HUES64 (cell line): ENCODE measurements at regions not wholly inside any gene's neighbourhood (a gene's known extent, or its start where the extent isn't known, plus 50 kb on each side); places are given as distances from the start of the nearest gene placed in this dataset.

ENCODE experiments used
- H3K27ac ChIP-seq: 2 replicates; pipeline ENCODE4 v1.7.0; 2013; ENCODE audit warnings: low read depth, low read length, inconsistent platforms
- H3K27me3 ChIP-seq: 2 replicates; pipeline ENCODE4 v1.6.1; 2013; ENCODE audit warnings: mild to moderate bottlenecking, low read length; ENCODE audit not compliant: insufficient read depth
- H3K36me3 ChIP-seq: 2 replicates; pipeline ENCODE4 v1.6.1; 2013; ENCODE audit warnings: mild to moderate bottlenecking, low read length; ENCODE audit not compliant: insufficient read depth
- H3K4me1 ChIP-seq: 2 replicates; pipeline ENCODE4 v1.6.1; 2013; ENCODE audit warnings: mild to moderate bottlenecking, low read length, moderate library complexity; ENCODE audit not compliant: insufficient read depth
- H3K4me3 ChIP-seq: 2 replicates; pipeline ENCODE4 v1.5.1; 2013; ENCODE audit warnings: mild to moderate bottlenecking, low read length, moderate library complexity
- H3K9ac ChIP-seq: 2 replicates; pipeline ENCODE4 v1.6.1; 2013; ENCODE audit warnings: mild to moderate bottlenecking, low read depth, low read length
- H3K9me3 ChIP-seq: 2 replicates; pipeline ENCODE4 v1.6.1; 2013; ENCODE audit warnings: low read depth, low read length; ENCODE audit not compliant: insufficient read depth
- WGBS: fragments of 150-250, 120-280 bp; methylation state at CpG from one replicate; pipeline ENCODE4 v1.1.7; 2013; ENCODE audit warnings: missing lambda C conversion rate; 5-methylcytosine and 5-hydroxymethylcytosine counted together

DNA sequence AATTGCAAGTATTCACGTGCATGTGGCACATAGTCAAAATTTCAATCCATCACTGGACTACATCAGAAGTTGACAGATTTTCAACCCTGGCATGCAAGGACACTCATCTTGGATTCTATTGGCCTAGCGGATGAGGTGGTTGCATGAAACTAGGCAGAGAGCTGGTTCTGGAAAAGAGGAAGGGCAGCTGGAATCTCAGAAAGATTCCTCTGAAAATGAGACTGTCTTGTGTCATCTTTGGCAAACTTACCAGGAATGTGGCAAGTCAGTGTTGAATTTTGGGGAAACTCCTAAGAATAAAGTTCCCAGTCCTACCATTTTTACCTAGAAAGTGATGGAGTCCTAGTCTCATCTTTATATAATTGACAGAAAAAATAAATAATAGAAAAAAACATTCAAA, 384.3 kb upstream of the NR2F2 start:
- H3K9me3 ChIP-seq: peaks cover 8% of the 10 kb centered on the region
- H3K4me1 ChIP-seq: 0 out of 2 replicates have a peak, but pooled peaks cover 8% of the 10 kb centered on the region
- no peak overlapping the region for H3K9ac ChIP-seq
- 98% methylated on average over 2 of the region's 2 CpGs for WGBS
- no peaks in the 10 kb centered on the region for H3K27me3 ChIP-seq
- no peak overlapping the region for H3K27ac ChIP-seq
- no peak overlapping the region for H3K4me3 ChIP-seq
- H3K36me3 ChIP-seq: no peaks in the 10 kb centered on the region

DNA sequence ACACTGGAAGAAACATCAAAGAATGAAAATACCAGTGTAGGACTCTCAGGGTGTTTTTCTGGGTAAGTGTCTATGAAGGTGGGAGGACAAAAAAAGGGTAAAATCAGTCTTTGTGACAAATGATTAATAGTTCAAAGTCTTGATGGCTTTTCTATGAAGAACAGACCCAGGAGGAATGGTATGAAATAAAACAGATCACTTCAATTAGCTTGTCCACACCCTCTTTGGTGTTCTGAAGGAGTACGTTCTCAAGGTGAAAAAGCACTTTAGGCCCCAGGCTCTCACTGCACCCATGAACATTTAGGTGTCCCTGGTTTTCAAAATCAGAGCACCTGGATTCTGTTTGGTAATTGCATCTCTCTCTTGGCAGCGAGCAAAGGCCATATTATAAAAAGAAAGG, 383.6 kb upstream of the NR2F2 start:
- Histone ChIP-seq H3K36me3 (no peaks in the 10 kb centered on the region), H3K9ac (no peak overlapping the region), H3K9me3 (peaks cover 5% of the 10 kb centered on the region), H3K4me1 (0 out of 2 replicates have a peak, but pooled peaks cover 8% of the 10 kb centered on the region), H3K27ac (no peak overlapping the region), H3K4me3 (no peak overlapping the region), H3K27me3 (no peaks in the 10 kb centered on the region)
- 91% methylated on average over 2 of the region's 2 CpGs for WGBS

DNA sequence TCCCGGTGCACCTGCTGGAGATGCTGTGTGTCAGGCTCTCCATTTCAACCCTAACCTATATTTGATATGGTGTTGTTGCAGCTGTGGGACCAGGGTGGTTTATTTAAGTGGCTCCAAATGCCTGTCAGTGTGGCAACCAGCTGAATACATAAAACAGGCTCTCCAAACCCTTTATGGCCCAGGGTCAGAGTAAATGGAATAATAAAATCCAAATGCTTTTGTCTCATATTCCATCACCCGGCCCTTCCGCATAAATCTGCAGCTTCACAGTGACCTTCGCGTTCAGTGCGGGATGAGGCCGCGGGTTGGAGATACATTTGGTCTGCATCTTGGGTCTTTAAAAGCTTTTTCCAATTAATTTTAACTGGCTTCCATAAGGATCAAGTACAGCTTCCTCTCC, 382.1 kb upstream of the NR2F2 start:
- H3K9me3 ChIP-seq: no peaks in the 10 kb centered on the region
- 91% methylated on average over 8 of the region's 8 CpGs for WGBS

DNA sequence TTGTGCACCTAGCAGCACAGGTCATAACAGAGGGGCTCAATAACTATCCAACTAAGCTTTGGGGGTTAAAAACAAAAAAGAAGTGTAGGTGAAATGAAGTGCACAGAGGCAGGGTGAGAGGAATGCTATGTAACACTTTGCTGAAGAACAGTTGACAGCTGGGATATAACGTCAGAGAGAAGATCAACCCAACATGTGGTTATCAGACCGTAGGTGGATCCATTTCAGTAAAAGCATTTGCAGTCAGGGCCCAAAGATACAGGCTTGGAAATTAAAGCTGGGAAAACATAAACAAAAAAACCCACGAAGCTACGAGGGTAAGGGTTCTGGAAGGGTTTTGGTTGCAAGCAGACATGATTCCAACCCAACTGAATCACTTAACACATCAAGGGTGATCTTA, 377.5 kb upstream of the NR2F2 start:
- Histone ChIP-seq H3K4me3 (no peak overlapping the region), H3K36me3 (no peaks in the 10 kb centered on the region), H3K9ac (no peak overlapping the region), H3K9me3 (peaks cover 7% of the 10 kb centered on the region), H3K27me3 (no peaks in the 10 kb centered on the region), H3K27ac (no peak overlapping the region), H3K4me1 (no peaks in the 10 kb centered on the region)
- WGBS: 97% methylated on average over 4 of the region's 4 CpGs

More for the DNA sequence above, 382.1 kb upstream of the NR2F2 start:
- no peak overlapping the region for H3K27ac ChIP-seq
- H3K4me3 ChIP-seq: no peak overlapping the region
- H3K9ac ChIP-seq: no peak overlapping the region
- H3K4me1 ChIP-seq: 0 out of 2 replicates have a peak, but pooled peaks cover 8% of the 10 kb centered on the region
- H3K27me3 ChIP-seq: no peaks in the 10 kb centered on the region
- no peaks in the 10 kb centered on the region for H3K36me3 ChIP-seq

DNA sequence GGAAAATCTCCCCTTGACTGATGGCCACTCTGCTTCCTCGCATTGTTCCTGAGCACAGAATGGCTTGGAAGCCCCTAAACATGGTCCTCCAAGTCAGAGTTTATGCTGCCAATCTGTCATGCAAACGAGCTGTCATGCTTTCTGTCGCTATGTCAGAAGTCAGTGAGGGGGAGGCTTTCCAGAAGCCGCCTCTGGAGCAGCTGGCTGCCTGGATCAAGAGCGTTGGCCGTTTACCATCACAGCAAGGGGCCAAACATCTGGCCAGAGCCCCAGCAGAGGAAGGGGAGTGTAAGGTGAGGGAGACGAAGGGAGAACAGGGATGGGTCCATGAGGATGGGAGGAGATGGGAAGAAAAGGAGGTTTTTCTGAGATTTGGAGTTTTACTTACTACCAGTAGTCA, 372.6 kb upstream of the NR2F2 start:
- H3K27ac ChIP-seq: no peak overlapping the region
- no peaks in the 10 kb centered on the region for H3K4me1 ChIP-seq
- WGBS: 34% methylated on average over 7 of the region's 7 CpGs
- H3K4me3 ChIP-seq: no peak overlapping the region
- no peaks in the 10 kb centered on the region for H3K27me3 ChIP-seq
- peaks cover 7% of the 10 kb centered on the region for H3K9me3 ChIP-seq
- H3K9ac ChIP-seq: no peak overlapping the region
- H3K36me3 ChIP-seq: no peaks in the 10 kb centered on the region

GRCh38 chr15:95958382-95958781, 372.1 kb upstream of the NR2F2 start:
- Histone ChIP-seq H3K4me1 (no peaks in the 10 kb centered on the region), H3K9me3 (peaks cover 7% of the 10 kb centered on the region), H3K9ac (no peak overlapping the region), H3K27me3 (no peaks in the 10 kb centered on the region), H3K27ac (no peak overlapping the region), H3K36me3 (no peaks in the 10 kb centered on the region), H3K4me3 (no peak overlapping the region)
- WGBS: 95% methylated on average over 5 of the region's 5 CpGs

DNA sequence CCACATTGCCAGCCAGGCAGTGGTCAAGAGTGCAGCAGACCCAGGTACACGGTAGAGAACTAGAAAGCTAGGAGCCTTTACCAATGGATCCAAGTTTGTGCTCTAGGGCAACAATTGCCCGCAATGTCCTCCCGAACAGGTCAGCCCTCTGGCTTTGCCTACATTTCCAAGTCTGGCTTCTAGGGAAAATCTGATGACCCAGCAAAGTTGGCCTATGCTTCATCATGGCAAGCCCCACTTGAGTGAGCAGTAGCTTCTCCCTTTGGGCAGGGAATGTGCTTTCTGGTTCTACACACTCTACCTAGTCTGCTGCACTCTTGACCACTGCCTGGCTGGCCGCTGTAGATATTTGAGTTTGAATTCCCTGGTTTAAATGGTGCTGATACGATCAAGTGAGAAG, 361.6 kb upstream of the NR2F2 start:
- Histone ChIP-seq H3K36me3 (no peaks in the 10 kb centered on the region), H3K27ac (no peak overlapping the region), H3K9me3 (no peaks in the 10 kb centered on the region), H3K9ac (no peak overlapping the region), H3K4me3 (no peak overlapping the region), H3K4me1 (no peaks in the 10 kb centered on the region), H3K27me3 (no peaks in the 10 kb centered on the region)
- 95% methylated on average over 5 of the region's 5 CpGs for WGBS

GRCh38 chr15:95970326-95970725, 360.2 kb upstream of the NR2F2 start:
- Histone ChIP-seq H3K9me3 (no peaks in the 10 kb centered on the region), H3K27me3 (no peaks in the 10 kb centered on the region), H3K4me3 (no peak overlapping the region), H3K4me1 (no peaks in the 10 kb centered on the region), H3K27ac (no peak overlapping the region), H3K9ac (no peak overlapping the region), H3K36me3 (no peaks in the 10 kb centered on the region)
- 94% methylated on average over 3 of the region's 3 CpGs for WGBS

DNA sequence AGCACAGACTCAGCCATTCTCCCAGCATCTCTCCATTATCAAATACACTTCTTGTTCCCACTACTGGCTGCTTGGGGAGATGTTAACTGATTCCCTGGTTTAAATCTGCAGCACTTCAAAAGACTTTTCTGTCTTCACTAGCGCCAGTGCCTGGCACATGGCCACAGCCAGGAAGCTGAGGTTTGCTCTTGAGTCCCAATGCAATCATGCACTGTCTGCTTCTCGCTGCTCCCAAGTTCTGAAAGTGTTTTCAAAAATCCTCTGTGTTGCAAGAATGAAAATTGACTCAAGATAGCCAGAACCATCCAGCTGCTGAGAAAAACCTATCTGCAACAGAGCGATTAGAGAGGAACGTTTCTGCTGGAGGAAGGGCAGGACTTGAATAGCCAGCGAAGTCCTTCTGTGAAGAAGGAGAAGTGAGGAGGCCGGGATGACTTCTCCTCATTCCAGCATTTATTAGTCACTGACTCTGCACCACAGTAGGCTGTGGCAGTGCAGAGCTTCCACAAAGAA, 358.4 kb upstream of the NR2F2 start:
- Histone ChIP-seq H3K4me3 (no peak overlapping the region), H3K27me3 (no peaks in the 10 kb centered on the region), H3K27ac (no peak overlapping the region), H3K9ac (no peak overlapping the region), H3K4me1 (no peaks in the 10 kb centered on the region), H3K9me3 (no peaks in the 10 kb centered on the region), H3K36me3 (no peaks in the 10 kb centered on the region)
- WGBS: 93% methylated on average over 6 of the region's 6 CpGs

DNA sequence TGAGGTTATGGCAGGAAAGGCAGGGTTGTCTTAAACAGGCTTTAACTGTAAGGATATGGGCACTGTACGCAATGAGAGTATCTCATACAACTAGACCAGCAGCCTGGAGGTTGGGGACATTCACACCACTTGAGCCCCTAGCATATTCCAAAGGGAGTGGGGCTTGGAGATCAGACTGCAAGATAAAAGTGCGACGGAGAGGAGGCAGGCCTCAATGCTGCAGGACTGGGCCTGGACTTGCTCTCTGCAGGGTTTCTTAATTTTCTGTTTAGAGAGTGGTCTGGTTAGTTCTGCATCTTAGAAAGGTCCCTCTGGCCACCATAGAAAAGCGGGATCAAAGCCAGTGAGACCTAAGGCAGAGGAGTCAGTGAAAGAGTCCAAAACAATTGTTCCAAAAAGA, 357.7 kb upstream of the NR2F2 start:
- no peak overlapping the region for H3K9ac ChIP-seq
- 89% methylated on average over 4 of the region's 4 CpGs for WGBS
- H3K27ac ChIP-seq: no peak overlapping the region
- H3K4me3 ChIP-seq: no peak overlapping the region
- no peaks in the 10 kb centered on the region for H3K36me3 ChIP-seq
- no peaks in the 10 kb centered on the region for H3K27me3 ChIP-seq
- no peaks in the 10 kb centered on the region for H3K9me3 ChIP-seq
- no peaks in the 10 kb centered on the region for H3K4me1 ChIP-seq

DNA sequence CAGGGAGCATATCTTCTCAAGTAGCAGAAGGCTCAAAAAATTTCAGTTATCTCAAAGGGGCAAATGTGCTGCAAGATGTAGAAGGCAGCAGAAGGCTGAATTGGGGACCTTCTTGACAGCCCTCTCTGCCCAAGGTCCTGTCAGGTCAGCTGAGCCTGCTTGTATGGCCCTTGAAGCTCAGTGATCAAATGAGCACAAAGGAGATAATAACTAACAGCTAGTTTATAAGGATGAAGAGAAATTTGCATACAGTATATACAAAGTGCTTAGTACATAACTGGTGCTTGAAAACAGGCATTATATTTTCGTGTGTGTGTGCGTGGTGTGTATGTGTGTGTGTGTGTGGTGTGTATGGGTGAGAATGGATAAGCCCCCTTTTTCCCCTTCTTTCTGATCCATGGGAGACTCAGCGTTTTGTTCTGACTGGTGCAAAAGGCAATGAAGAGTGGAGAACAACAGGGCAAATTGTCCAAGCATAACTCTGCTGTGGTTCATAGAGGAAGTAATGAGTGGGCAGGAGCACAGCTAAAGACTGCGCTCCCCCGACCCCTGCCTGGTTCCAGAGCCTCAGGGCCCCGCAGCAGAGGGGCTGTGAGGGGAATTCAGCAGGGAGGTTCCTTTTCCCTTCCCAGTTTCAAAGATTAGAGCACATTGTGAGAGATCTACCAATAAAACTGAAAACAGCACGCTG, 356.8 kb upstream of the NR2F2 start:
- Histone ChIP-seq H3K9me3 (no peaks in the 10 kb centered on the region), H3K27me3 (no peaks in the 10 kb centered on the region), H3K27ac (no peak overlapping the region), H3K4me3 (no peak overlapping the region), H3K36me3 (no peaks in the 10 kb centered on the region), H3K4me1 (no peaks in the 10 kb centered on the region), H3K9ac (no peak overlapping the region)
- 86% methylated on average over 7 of the region's 7 CpGs for WGBS

- H3K4me3 ChIP-seq: no peak overlapping the region
- H3K27ac ChIP-seq: no peak overlapping the region
- no peaks in the 10 kb centered on the region for H3K36me3 ChIP-seq
- H3K9ac ChIP-seq: no peak overlapping the region
- WGBS: 95% methylated on average over 4 of the region's 4 CpGs
- no peaks in the 10 kb centered on the region for H3K9me3 ChIP-seq
- no peaks in the 10 kb centered on the region for H3K4me1 ChIP-seq
- no peaks in the 10 kb centered on the region for H3K27me3 ChIP-seq
Measured at GRCh38 chr15:95975212-95975611, 355.3 kb upstream of the NR2F2 start.
